MCF 10A (cell line): ENCODE measurements at regions not wholly inside any gene's neighbourhood (a gene's known extent, or its start where the extent isn't known, plus 50 kb on each side); places are given as distances from the start of the nearest gene placed in this dataset. TPM values are rescaled to one million over a fixed set of nuclear protein-coding genes. Genes with fewer than 3 reads are reported as not detected.
"Not testable (repeated sequence)": the region's sequence is repeated elsewhere in the genome, so short reads cannot be mapped to it uniquely, and the experiment has no call there.

Source experiments
- BruUV-seq: library from RNA; stranded (reverse); fragments of 400-500 nt; replicated peaks from 2 replicates; lab custom pipeline; 2021; lab: Mats Ljungman, UMichigan
- CTCF ChIA-PET: fragments of 300-600 bp; sonication (Branson Sonifier 250); formaldehyde crosslinking; extraction: SDS; loops from one replicate; lab custom pipeline; 2021; ENCODE audit warnings: antibody characterized with exemption, inconsistent platforms; lab: Yijun Ruan, JAX
- POLR2A ChIA-PET: fragments of 300-600, 350-650 bp; sonication (Branson Sonifier 250); formaldehyde crosslinking; extraction: SDS; loops from one replicate; lab custom pipeline; 2020; ENCODE audit warnings: antibody characterized with exemption, inconsistent platforms; lab: Yijun Ruan, JAX
- DNase-seq: peaks from one replicate; pipeline ENCODE4 v3.0.0-alpha.2; 2018; ENCODE audit not compliant: unreplicated experiment
- H3K27ac Mint-ChIP-seq: one replicate; pipeline ENCODE4 v1.8.0; 2022; ENCODE audit warnings: mild to moderate bottlenecking, low read depth, mixed read lengths; ENCODE audit not compliant: unreplicated experiment
- H3K27me3 Mint-ChIP-seq: one replicate; pipeline ENCODE4 v1.8.0; 2022; ENCODE audit warnings: mixed read lengths; ENCODE audit not compliant: insufficient read depth, unreplicated experiment
- H3K36me3 Mint-ChIP-seq: one replicate; pipeline ENCODE4 v1.8.0; 2022; ENCODE audit warnings: mild to moderate bottlenecking, moderate library complexity, mixed read lengths; ENCODE audit not compliant: insufficient read depth, unreplicated experiment
- H3K4me1 Mint-ChIP-seq: one replicate; pipeline ENCODE4 v1.8.0; 2022; ENCODE audit warnings: mixed read lengths; ENCODE audit not compliant: insufficient read depth, unreplicated experiment
- H3K4me3 Mint-ChIP-seq: one replicate; pipeline ENCODE4 v1.8.0; 2022; ENCODE audit warnings: mild to moderate bottlenecking, moderate library complexity, mixed read lengths; ENCODE audit not compliant: unreplicated experiment
- H3K9me3 Mint-ChIP-seq: one replicate; pipeline ENCODE4 v1.8.0; 2022; ENCODE audit warnings: mixed read lengths; ENCODE audit not compliant: unreplicated experiment
- intact Hi-C: fragments of 100-400 bp; cut with micrococcal nuclease; formaldehyde crosslinking; loops from 2 replicates; pipeline ENCODE4 v1.14.1; 2022
- microRNA-seq: library from miRNA; unstranded; fragments of <30 nt; microRNA quantifications from one replicate; pipeline ENCODE4 v1.2.0, GENCODE V29; 2022

GRCh38 chr15:21516248-21516647, 75.9 kb upstream of the POTEB3 start:
- H3K4me1 Mint-ChIP-seq, H3K4me3 Mint-ChIP-seq, H3K27me3 Mint-ChIP-seq, POLR2A ChIA-PET, CTCF ChIA-PET, H3K27ac Mint-ChIP-seq, H3K36me3 Mint-ChIP-seq, H3K9me3 Mint-ChIP-seq, DNase-seq, intact Hi-C loops, BruUV-seq: not testable (repeated sequence)

- POLR2A ChIA-PET, H3K9me3 Mint-ChIP-seq, intact Hi-C loops, CTCF ChIA-PET, H3K4me1 Mint-ChIP-seq, H3K36me3 Mint-ChIP-seq, H3K27me3 Mint-ChIP-seq, H3K4me3 Mint-ChIP-seq, DNase-seq, H3K27ac Mint-ChIP-seq, BruUV-seq: not testable (repeated sequence)
Observed at GRCh38 chr15:21515296-21515695, 75.0 kb upstream of the POTEB3 start.

- H3K27ac Mint-ChIP-seq, H3K4me3 Mint-ChIP-seq, H3K36me3 Mint-ChIP-seq, BruUV-seq, DNase-seq, intact Hi-C loops, H3K27me3 Mint-ChIP-seq, H3K9me3 Mint-ChIP-seq, H3K4me1 Mint-ChIP-seq, POLR2A ChIA-PET, CTCF ChIA-PET: not testable (repeated sequence)
Observed at GRCh38 chr15:21503021-21503420, 62.7 kb upstream of the POTEB3 start.

Small RNA genes lying in the stretch of these regions (microRNA-seq; reads per million reads assigned to microRNA genes)
- not detected for gene MIR5701-2
